ENCODE measurements at regions not wholly inside any gene's neighbourhood (a gene's known extent, or its start where the extent isn't known, plus 50 kb on each side); places are given as distances from the start of the nearest gene placed in this dataset.

DNA sequence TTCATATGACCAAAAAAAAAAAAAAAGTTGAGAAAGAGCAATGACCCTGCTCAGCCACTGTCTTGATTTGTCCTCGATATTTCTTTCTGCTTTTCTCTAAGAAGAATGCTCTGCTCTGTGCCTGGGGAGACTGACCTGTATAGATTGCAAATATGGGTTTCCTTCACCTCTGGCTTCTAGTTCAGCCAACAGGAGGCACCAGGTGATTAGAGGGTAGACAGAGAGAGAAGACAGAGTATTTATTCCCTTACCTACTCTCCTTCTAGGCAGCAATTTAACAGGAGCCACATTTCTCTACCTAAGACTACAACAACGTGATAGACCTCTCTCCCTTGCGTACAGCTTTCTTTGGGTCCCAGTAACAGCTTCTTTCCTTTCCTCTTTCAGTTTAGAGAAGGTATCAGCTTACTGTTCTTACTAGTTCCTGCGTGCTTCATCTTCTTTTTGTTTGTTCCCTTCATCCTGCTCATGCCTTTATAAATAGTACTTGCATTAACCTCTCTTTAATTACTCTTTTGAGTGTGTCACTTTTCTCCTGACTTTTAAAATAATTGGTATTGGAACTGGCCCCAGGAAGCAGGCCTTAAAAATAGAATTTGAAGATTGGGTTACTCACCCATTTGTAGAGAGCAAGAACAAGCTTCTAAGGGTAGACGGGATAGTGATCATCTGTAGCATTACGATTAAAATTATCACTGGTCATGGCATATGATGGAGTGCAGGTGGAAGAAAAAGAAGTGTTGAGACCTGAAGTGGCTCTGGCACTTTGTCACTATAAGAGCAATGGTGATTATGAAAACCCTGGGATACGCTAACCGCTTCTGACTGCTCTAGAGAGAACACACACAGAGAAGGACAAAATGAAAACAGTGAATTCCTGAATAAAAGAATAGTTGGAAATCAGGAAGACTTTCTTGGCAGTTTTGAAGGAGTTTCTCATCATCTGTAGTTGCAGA lies 161.2 kb upstream of the FSTL4 start:
- no peak for TF ChIP-seq POLR2A (IDR thresholded peaks at IDR 0.05)
- TF ChIP-seq, protein P1, sequence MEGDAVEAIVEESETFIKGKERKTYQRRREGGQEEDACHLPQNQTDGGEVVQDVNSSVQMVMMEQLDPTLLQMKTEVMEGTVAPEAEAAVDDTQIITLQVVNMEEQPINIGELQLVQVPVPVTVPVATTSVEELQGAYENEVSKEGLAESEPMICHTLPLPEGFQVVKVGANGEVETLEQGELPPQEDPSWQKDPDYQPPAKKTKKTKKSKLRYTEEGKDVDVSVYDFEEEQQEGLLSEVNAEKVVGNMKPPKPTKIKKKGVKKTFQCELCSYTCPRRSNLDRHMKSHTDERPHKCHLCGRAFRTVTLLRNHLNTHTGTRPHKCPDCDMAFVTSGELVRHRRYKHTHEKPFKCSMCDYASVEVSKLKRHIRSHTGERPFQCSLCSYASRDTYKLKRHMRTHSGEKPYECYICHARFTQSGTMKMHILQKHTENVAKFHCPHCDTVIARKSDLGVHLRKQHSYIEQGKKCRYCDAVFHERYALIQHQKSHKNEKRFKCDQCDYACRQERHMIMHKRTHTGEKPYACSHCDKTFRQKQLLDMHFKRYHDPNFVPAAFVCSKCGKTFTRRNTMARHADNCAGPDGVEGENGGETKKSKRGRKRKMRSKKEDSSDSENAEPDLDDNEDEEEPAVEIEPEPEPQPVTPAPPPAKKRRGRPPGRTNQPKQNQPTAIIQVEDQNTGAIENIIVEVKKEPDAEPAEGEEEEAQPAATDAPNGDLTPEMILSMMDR (IDR thresholded peaks at IDR 0.05), result no peak
- Histone ChIP-seq H3K27me3 (no peaks in the 10 kb centered on the region), H3K27ac (no peak overlapping the region), H3K9me3 (no peaks in the 10 kb centered on the region), H3K36me3 (no peaks in the 10 kb centered on the region), H3K4me3 (no peak overlapping the region), H3K4me1 (no peaks in the 10 kb centered on the region)
- no peak for DNase-seq
- intact Hi-C loops (cut with DNase I; ENCODE audit: low total_unique reads), result no loop called here

DNA sequence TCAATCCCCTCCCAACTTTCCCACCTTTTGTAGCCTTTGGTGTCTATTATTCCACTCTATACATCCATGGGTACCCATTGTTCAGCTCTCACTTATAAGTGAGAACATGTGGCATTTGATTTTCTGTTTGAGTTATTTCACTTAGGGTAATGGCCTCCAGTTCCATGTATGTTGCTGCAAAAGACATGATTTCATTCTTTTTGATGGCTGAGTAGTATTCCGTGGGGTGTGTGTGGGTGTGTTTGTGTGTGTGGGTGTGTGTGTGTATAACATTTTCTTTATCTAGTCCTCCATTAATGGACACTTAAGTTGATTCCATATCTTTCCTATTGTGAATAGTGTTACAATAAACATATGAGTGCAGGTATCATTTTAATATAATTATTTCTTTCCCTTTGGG lies 157.5 kb upstream of the FSTL4 start:
- Histone ChIP-seq H3K9me3 (no peaks in the 10 kb centered on the region), H3K36me3 (no peaks in the 10 kb centered on the region)
- intact Hi-C loops (cut with DNase I; ENCODE audit: low total_unique reads), result no loop called here

DNA sequence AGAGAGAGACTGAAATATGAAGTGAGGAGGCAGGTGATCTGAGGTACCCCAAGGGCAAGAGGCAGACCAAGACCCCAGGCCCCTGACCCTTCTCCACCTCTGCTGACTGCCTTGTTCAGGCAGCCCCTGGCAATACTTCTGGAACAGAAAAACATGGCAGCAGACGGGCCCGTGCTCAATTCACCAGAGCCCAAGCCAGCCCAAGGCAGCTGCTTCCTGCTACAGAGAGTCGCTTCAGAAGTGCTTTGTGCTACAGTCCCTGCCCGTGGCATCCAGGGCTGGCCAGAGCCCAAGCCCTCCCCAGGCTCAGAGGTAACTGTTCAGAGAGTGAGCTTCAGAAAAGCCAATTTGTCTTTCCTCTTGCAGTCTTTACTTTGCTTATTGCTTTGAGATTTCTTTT lies 151.4 kb upstream of the FSTL4 start:
- Histone ChIP-seq H3K4me3 (no peak overlapping the region), H3K36me3 (no peaks in the 10 kb centered on the region), H3K27me3 (no peaks in the 10 kb centered on the region), H3K4me1 (no peaks in the 10 kb centered on the region), H3K27ac (no peak overlapping the region), H3K9me3 (no peaks in the 10 kb centered on the region)
- intact Hi-C loops (cut with DNase I; ENCODE audit: low total_unique reads), result no loop called here
- TF ChIP-seq POLR2A (IDR thresholded peaks at IDR 0.05), result no peak
- TF ChIP-seq, protein P1 (IDR thresholded peaks at IDR 0.05), result no peak
- no peak for DNase-seq

More for the DNA sequence above, 157.5 kb upstream of the FSTL4 start:
- Histone ChIP-seq H3K4me3 (no peak overlapping the region), H3K27me3 (no peaks in the 10 kb centered on the region), H3K4me1 (no peaks in the 10 kb centered on the region), H3K27ac (no peak overlapping the region)
- no peak for DNase-seq
- TF ChIP-seq, protein P1 (IDR thresholded peaks at IDR 0.05), result no peak
- TF ChIP-seq POLR2A (IDR thresholded peaks at IDR 0.05), result no peak

DNA sequence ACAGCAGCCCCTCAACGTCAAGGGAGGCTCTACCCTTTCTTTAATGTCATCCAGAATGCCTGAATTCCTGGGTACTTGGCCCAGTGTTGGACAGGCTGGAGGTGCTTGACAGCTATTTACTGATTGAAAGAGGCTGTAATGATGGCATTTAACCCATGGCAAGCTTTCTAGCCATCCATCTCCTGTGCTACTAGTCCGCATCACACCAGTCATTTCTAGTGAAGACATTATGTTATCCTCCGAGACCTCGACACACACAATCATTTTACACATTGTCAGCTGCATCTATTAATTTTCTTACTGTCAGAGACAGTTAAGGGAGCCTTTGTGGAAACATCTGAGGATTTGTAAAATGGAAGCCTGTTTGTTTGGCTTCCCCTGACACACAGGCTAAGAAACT lies 149.3 kb upstream of the FSTL4 start:
- Histone ChIP-seq H3K9me3 (no peaks in the 10 kb centered on the region), H3K4me3 (no peak overlapping the region), H3K27ac (no peak overlapping the region), H3K4me1 (no peaks in the 10 kb centered on the region), H3K27me3 (no peaks in the 10 kb centered on the region), H3K36me3 (no peaks in the 10 kb centered on the region)
- intact Hi-C loops (cut with DNase I; ENCODE audit: low total_unique reads), result no loop called here
- TF ChIP-seq, protein P1 (IDR thresholded peaks at IDR 0.05), result no peak
- no peak for TF ChIP-seq POLR2A (IDR thresholded peaks at IDR 0.05)
- no peak for DNase-seq

DNA sequence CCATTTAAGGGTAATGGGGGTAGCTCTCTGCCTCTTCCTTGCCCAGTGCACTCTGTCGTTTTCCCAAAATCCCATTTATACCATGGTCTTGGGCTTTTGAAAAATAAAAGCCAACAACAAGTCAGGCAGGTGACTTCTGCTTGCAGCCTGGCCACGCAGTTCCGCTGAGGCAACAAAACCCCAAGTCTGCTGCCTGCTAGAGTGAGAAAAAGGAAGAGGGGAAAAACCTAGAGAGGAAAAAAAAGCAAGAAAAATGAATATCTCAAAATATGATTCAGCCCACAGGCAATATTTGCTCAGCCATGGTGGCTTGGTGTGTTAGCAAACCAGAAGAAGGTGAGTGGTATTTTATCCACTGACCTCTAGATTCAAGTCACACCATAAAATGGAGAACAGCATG lies 148.2 kb upstream of the FSTL4 start:
- H3K27me3 ChIP-seq, result no peaks in the 10 kb centered on the region
- no peak for DNase-seq
- no peaks in the 10 kb centered on the region for H3K36me3 ChIP-seq
- no peak overlapping the region for H3K27ac ChIP-seq
- no peaks in the 10 kb centered on the region for H3K9me3 ChIP-seq
- intact Hi-C loops (cut with DNase I; ENCODE audit: low total_unique reads), result no loop called here
- no peak for TF ChIP-seq POLR2A (IDR thresholded peaks at IDR 0.05)
- TF ChIP-seq, protein P1 (IDR thresholded peaks at IDR 0.05), result no peak
- no peaks in the 10 kb centered on the region for H3K4me1 ChIP-seq
- H3K4me3 ChIP-seq, result no peak overlapping the region

All from uterus (tissue), 3 donors.